ENCODE measurements at regions not wholly inside any gene's neighbourhood (a gene's known extent, or its start where the extent isn't known, plus 50 kb on each side); places are given as distances from the start of the nearest gene placed in this dataset.
A peak's percentile ranks its signal among the peaks of the same experiment; 100 is the strongest.

GRCh38 chr4:96036781-96037180, 196.9 kb downstream of the PDHA2 start:
- TF ChIP-seq SPI1 (IDR thresholded peaks at IDR 0.05; ENCODE audit: borderline replicate concordance, low read depth): no peak
- TF ChIP-seq CTCF (IDR thresholded peaks at IDR 0.05; ENCODE audit: insufficient read depth, low read length): no peak
- TF ChIP-seq REST (IDR thresholded peaks at IDR 0.05; ENCODE audit: insufficient replicate concordance, low read depth): no peak
- TF ChIP-seq POLR2AphosphoS5 (IDR thresholded peaks at IDR 0.05; ENCODE audit: low read depth): no peak
- no peak for TF ChIP-seq GABPA (IDR thresholded peaks at IDR 0.05; ENCODE audit: low read depth)
- H3K27me3 ChIP-seq (ENCODE audit: insufficient read depth, poor library complexity, severe bottlenecking): no peaks in the 10 kb centered on the region
- H3K4me3 ChIP-seq (replicated peaks; ENCODE audit: insufficient read depth, low read length): no peak overlapping the region
- H3K27ac ChIP-seq (replicated peaks): no peak overlapping the region
- DNase-seq (ENCODE audit: low read depth in 1 of 2, low spot score in 1 of 2): no peak

- Histone ChIP-seq H3K27me3 (ENCODE audit: insufficient read depth, poor library complexity, severe bottlenecking) (no peaks in the 10 kb centered on the region), H3K4me3 (replicated peaks; ENCODE audit: insufficient read depth, low read length) (no peak overlapping the region), H3K27ac (replicated peaks) (no peak overlapping the region)
- no peak for TF ChIP-seq CTCF (IDR thresholded peaks at IDR 0.05; ENCODE audit: insufficient read depth, low read length)
- no peak for TF ChIP-seq POLR2AphosphoS5 (IDR thresholded peaks at IDR 0.05; ENCODE audit: low read depth)
- no peak for TF ChIP-seq SPI1 (IDR thresholded peaks at IDR 0.05; ENCODE audit: borderline replicate concordance, low read depth)
- no peak for TF ChIP-seq REST (IDR thresholded peaks at IDR 0.05; ENCODE audit: insufficient replicate concordance, low read depth)
- TF ChIP-seq GABPA (IDR thresholded peaks at IDR 0.05; ENCODE audit: low read depth): no peak
- DNase-seq (ENCODE audit: low read depth in 1 of 2, low spot score in 1 of 2): no peak
Measured at GRCh38 chr4:96037705-96038104, 197.8 kb downstream of the PDHA2 start.

GRCh38 chr4:96039217-96039616, 199.3 kb downstream of the PDHA2 start:
- no peak overlapping the region for H3K27ac ChIP-seq (replicated peaks)
- no peak for DNase-seq (ENCODE audit: low read depth in 1 of 2, low spot score in 1 of 2)
- no peaks in the 10 kb centered on the region for H3K27me3 ChIP-seq (ENCODE audit: insufficient read depth, poor library complexity, severe bottlenecking)
- H3K4me3 ChIP-seq (replicated peaks; ENCODE audit: insufficient read depth, low read length): no peak overlapping the region
- TF ChIP-seq GABPA (IDR thresholded peaks at IDR 0.05; ENCODE audit: low read depth) (no peak), SPI1 (IDR thresholded peaks at IDR 0.05; ENCODE audit: borderline replicate concordance, low read depth) (peak; percentile 52), POLR2AphosphoS5 (IDR thresholded peaks at IDR 0.05; ENCODE audit: low read depth) (no peak)

- Histone ChIP-seq H3K27ac (replicated peaks) (no peak overlapping the region), H3K27me3 (ENCODE audit: insufficient read depth, poor library complexity, severe bottlenecking) (no peaks in the 10 kb centered on the region), H3K4me3 (replicated peaks; ENCODE audit: insufficient read depth, low read length) (no peak overlapping the region)
- TF ChIP-seq GABPA (IDR thresholded peaks at IDR 0.05; ENCODE audit: low read depth): no peak
- no peak for DNase-seq (ENCODE audit: low read depth in 1 of 2, low spot score in 1 of 2)
Measured at GRCh38 chr4:96039803-96040436, 200.0 kb downstream of the PDHA2 start.

- no peak for TF ChIP-seq SPI1 (IDR thresholded peaks at IDR 0.05; ENCODE audit: borderline replicate concordance, low read depth)
- TF ChIP-seq CTCF (IDR thresholded peaks at IDR 0.05; ENCODE audit: insufficient read depth, low read length): no peak
- no peak for TF ChIP-seq GABPA (IDR thresholded peaks at IDR 0.05; ENCODE audit: low read depth)
- TF ChIP-seq REST (IDR thresholded peaks at IDR 0.05; ENCODE audit: insufficient replicate concordance, low read depth): no peak
- TF ChIP-seq POLR2AphosphoS5 (IDR thresholded peaks at IDR 0.05; ENCODE audit: low read depth): no peak
- DNase-seq (ENCODE audit: low read depth in 1 of 2, low spot score in 1 of 2): no peak
- Histone ChIP-seq H3K27me3 (ENCODE audit: insufficient read depth, poor library complexity, severe bottlenecking) (no peaks in the 10 kb centered on the region), H3K4me3 (replicated peaks; ENCODE audit: insufficient read depth, low read length) (no peak overlapping the region), H3K27ac (replicated peaks) (no peak overlapping the region)
Measured at GRCh38 chr4:96044971-96045370, 205.1 kb downstream of the PDHA2 start.

Data from HL-60 (cell line).